A549 (cell line): ENCODE measurements at regions not wholly inside any gene's neighbourhood (a gene's known extent, or its start where the extent isn't known, plus 50 kb on each side); places are given as distances from the start of the nearest gene placed in this dataset.

Source experiments
- ATAC-seq, 2 experiments: fragments of 200-7000 bp in 1 of 2; fragments of >200 bp in 1 of 2; cut with Nextera tagmentation in 1 of 2; cut with Tn5 transposase in 1 of 2; 3 replicates each; pipeline versions ENCODE4 v1.8.0 to v1.9.1; 2018 to 2020; ENCODE audit warnings: mild to moderate bottlenecking in 1 of 2, moderate library complexity in 1 of 2
- CTCF ChIA-PET: fragments of 300-600 bp; sonication (Branson Sonifier 250); formaldehyde crosslinking; extraction: SDS; loops from one replicate; lab custom pipeline; 2021; ENCODE audit warnings: antibody characterized with exemption, inconsistent platforms; lab: Yijun Ruan, JAX
- POLR2A ChIA-PET: fragments of 350-600 bp; formaldehyde crosslinking; extraction: SDS; loops from one replicate; lab custom pipeline; 2021; ENCODE audit warnings: antibody characterized with exemption, inconsistent platforms; lab: Yijun Ruan, JAX
- DNase-seq, 2 experiments: peaks; one replicate each; pipeline versions ENCODE4 v3.0.0 to v3.0.0-alpha.2; 2011 to 2016; ENCODE audit warnings: low read depth in 1 of 2, low spot score in 1 of 2
- FAIRE-seq: peaks from 2 replicates; lab custom pipeline; 2011; peaks lifted over from hg19 to GRCh38; lab: Jason Lieb, UNC
- H3K27ac ChIP-seq, 2 experiments: fragments of >200 bp; sonication (Bioruptor Twin); formaldehyde crosslinking; 3 replicates each; pipeline ENCODE4 v1.5.1; 2016 to 2017
- H3K4me1 ChIP-seq: fragments of >200 bp; sonication (Bioruptor Twin); formaldehyde crosslinking; 3 replicates; pipeline ENCODE4 v1.6.1; 2016
- H3K4me2 ChIP-seq: fragments of >200 bp; sonication (Bioruptor Twin); formaldehyde crosslinking; 3 replicates; pipeline ENCODE4 v1.6.1; 2016
- H3K4me3 ChIP-seq: fragments of >200 bp; sonication (Bioruptor Twin); formaldehyde crosslinking; 3 replicates; pipeline ENCODE4 v1.5.1; 2016
- H3K9me3 ChIP-seq: fragments of >200 bp; sonication (Bioruptor Twin); formaldehyde crosslinking; 3 replicates; pipeline ENCODE4 v1.6.1; 2016
- ATOH8 ChIP-seq: fragments of 250-450 bp; sonication (Bioruptor Pico); IDR thresholded peaks from 2 replicates; pipeline ENCODE4 v1.5.0; 2020; ENCODE audit warnings: low read depth, mild to moderate bottlenecking, moderate library complexity
- CBX8 ChIP-seq: fragments of 200-600 bp; sonication (generic); IDR thresholded peaks from 2 replicates; pipeline ENCODE4 v1.6.1; 2016
- CTCF ChIP-seq: fragments of >200 bp; sonication (Bioruptor Twin); formaldehyde crosslinking; IDR thresholded peaks from 3 replicates; pipeline ENCODE4 v1.5.1; 2016
- E2F6 ChIP-seq: IDR thresholded peaks from 2 replicates; pipeline ENCODE4 v1.6.1; 2012; ENCODE audit warnings: low read depth, borderline replicate concordance
- EP300 ChIP-seq, 2 experiments: fragments of >200 bp; sonication (Bioruptor Twin); formaldehyde crosslinking; IDR thresholded peaks; 2 replicates in 1 of 2; 3 replicates in 1 of 2; pipeline ENCODE4 v1.6.1; 2016 to 2017
- FOSL2 ChIP-seq, 2 experiments: fragments of 450-650 bp in 1 of 2; fragments of >200 bp in 1 of 2; sonication (Bioruptor Twin) in 1 of 2; formaldehyde crosslinking; IDR thresholded peaks; 2 replicates each; pipeline versions ENCODE4 v1.5.0 to v1.6.1; 2016 to 2020; ENCODE audit warnings: mild to moderate bottlenecking in 1 of 2, moderate library complexity in 1 of 2
- GATA3 ChIP-seq: IDR thresholded peaks from 2 replicates; pipeline ENCODE4 v1.6.1; 2012; ENCODE audit warnings: borderline replicate concordance
- HEYL ChIP-seq: fragments of 250-450 bp; sonication (Bioruptor Pico); IDR thresholded peaks from 2 replicates; pipeline ENCODE4 v1.8.0; 2021; ENCODE audit warnings: mild to moderate bottlenecking, moderate library complexity
- HOXA7 ChIP-seq: fragments of 250-450 bp; sonication (Bioruptor Pico); IDR thresholded peaks from 2 replicates; pipeline ENCODE4 v1.5.0; 2020; ENCODE audit warnings: mild to moderate bottlenecking, moderate library complexity
- HOXB13 ChIP-seq: fragments of 250-450 bp; sonication (Bioruptor Pico); IDR thresholded peaks from 2 replicates; pipeline ENCODE4 v1.5.0; 2020; ENCODE audit warnings: low read depth, mild to moderate bottlenecking, moderate library complexity
- JUN ChIP-seq, 2 experiments: fragments of >200 bp; sonication (Bioruptor Twin); formaldehyde crosslinking; IDR thresholded peaks; 2 replicates in 1 of 2; 3 replicates in 1 of 2; pipeline ENCODE4 v1.6.1; 2016 to 2017
- MAX ChIP-seq: IDR thresholded peaks from 2 replicates; pipeline ENCODE4 v1.6.1; 2012
- MAZ ChIP-seq: fragments of 150-350 bp; IDR thresholded peaks from 2 replicates; pipeline ENCODE4 v1.6.1; 2014; ENCODE audit warnings: antibody characterized with exemption, low read depth, low read length, borderline replicate concordance
- POLR2A ChIP-seq: IDR thresholded peaks from 2 replicates; pipeline ENCODE4 v1.6.1; 2012; ENCODE audit warnings: mild to moderate bottlenecking, low read length
- POLR2AphosphoS2 ChIP-seq: conservative IDR thresholded peaks from 2 replicates; pipeline ENCODE4 v1.6.1; 2012; ENCODE audit warnings: low read length, improper control_type of control experiment, inconsistent platforms
- REST ChIP-seq: fragments of 200-600 bp; sonication (generic); IDR thresholded peaks from 2 replicates; pipeline ENCODE4 v1.6.1; 2016; ENCODE audit warnings: antibody characterized with exemption, mild to moderate bottlenecking, moderate library complexity
- RFX5 ChIP-seq: fragments of 450-650 bp; IDR thresholded peaks from 2 replicates; pipeline ENCODE4 v1.7.1; 2014; ENCODE audit warnings: antibody characterized with exemption, mild to moderate bottlenecking, moderate library complexity
- WGBS: methylation state at CpG from one replicate; pipeline ENCODE4 v1.1.6; 2017; ENCODE audit errors: missing lambda C conversion rate; 5-methylcytosine and 5-hydroxymethylcytosine counted together
- TF ChIP-seq, protein P1 (sequence below): fragments of 250-450 bp; sonication (Bioruptor Pico); IDR thresholded peaks from 2 replicates; pipeline ENCODE4 v1.5.0; 2021; ENCODE audit warnings: mild to moderate bottlenecking, moderate library complexity, borderline replicate concordance
- TF ChIP-seq, protein P2 (sequence below): IDR thresholded peaks from 2 replicates; pipeline ENCODE4 v1.6.1; 2012
- TF ChIP-seq, protein P3 (sequence below): fragments of >200 bp; sonication (Bioruptor Twin); formaldehyde crosslinking; IDR thresholded peaks from 2 replicates; pipeline ENCODE4 v1.6.1; 2016

DNA sequence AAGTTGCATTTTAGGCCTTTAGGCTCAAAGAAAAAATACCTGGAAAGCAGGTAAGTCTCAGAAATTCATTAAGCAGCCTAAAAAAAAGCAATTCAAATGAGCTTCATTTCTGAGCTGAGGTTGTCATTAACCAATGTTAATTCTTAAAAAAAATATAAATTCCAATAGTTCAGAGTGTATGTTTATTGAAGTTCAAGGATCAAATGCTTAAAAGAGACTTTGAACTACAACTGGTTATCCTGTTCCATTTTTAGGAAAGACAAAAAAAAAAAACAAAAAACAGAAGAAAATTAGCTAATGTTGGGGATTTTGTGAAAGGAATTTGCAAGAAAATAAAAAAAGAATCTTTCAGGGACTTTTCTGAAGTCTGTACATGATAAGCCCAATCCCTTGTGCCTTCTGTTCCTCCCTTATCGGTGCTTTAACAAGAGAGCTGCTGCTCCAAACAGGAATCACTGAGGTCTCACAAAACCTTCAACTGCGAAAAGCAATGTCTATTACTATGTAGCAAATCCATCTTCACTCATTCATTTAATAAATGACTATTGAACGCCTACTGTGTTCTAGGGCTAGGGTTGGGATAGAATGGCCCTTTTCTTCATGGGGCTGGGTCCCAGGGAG is 90.3 kb downstream of the FOXF2 start:
- ATAC-seq (no peak), DNase-seq (no peak), FAIRE-seq (no peak)
- POLR2A ChIA-PET: no interaction called here
- TF ChIP-seq, protein P1, sequence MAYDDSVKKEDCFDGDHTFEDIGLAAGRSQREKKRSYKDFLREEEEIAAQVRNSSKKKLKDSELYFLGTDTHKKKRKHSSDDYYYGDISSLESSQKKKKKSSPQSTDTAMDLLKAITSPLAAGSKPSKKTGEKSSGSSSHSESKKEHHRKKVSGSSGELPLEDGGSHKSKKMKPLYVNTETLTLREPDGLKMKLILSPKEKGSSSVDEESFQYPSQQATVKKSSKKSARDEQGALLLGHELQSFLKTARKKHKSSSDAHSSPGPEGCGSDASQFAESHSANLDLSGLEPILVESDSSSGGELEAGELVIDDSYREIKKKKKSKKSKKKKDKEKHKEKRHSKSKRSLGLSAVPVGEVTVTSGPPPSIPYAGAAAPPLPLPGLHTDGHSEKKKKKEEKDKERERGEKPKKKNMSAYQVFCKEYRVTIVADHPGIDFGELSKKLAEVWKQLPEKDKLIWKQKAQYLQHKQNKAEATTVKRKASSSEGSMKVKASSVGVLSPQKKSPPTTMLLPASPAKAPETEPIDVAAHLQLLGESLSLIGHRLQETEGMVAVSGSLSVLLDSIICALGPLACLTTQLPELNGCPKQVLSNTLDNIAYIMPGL (CRISPR knock-in tag): no peak
- no peak for TF ChIP-seq HOXB13
- no peak for TF ChIP-seq REST
- no peak for TF ChIP-seq ATOH8 (CRISPR knock-in tag)
- TF ChIP-seq RFX5: no peak
- no peak for TF ChIP-seq CTCF
- TF ChIP-seq POLR2A: no peak
- H3K4me3 ChIP-seq: no peak overlapping the region
- H3K4me2 ChIP-seq: no peak overlapping the region
- no peaks in the 10 kb centered on the region for H3K9me3 ChIP-seq
- CTCF ChIA-PET: interaction anchor here (1.2 to 3.0 kb wide), 3 partner anchors 43 to 887 kb away, joined by 3 to 8 read pairs (median 4); no protein-coding TSS in a partner anchor
- 94% methylated on average over 3 of the region's 3 CpGs for WGBS
- peaks cover 59% of the 10 kb centered on the region for H3K4me1 ChIP-seq
- H3K27ac ChIP-seq: peak overlapping the region; percentile 69 to 86; a peak in 5 of 6 replicates

DNA sequence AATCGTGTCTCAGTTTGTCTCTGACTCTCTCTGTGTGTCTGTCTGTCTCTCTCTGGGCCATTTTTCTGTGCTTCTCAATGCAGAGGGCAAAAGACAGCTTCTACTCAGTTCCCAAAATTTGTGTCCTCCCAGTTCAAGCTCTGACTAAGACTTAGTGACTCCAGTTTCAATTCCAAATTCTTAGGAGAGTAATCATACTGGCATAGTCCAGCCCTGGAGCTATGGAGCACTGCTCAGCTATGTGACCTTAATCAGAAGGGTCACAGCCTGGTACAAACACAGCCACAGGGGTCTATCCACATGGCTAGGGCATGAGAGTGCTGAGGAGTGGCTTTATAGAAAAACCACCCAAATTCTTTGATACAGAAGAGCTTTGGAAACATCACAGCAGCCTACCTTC is 91.9 kb downstream of the FOXF2 start:
- H3K4me2 ChIP-seq: peak overlapping the region; percentile 33
- FAIRE-seq (no peak), ATAC-seq (peak; percentile 81 to 92), DNase-seq (peak; percentile 62 to 73)
- H3K4me1 ChIP-seq: peaks cover 73% of the 10 kb centered on the region
- 26% methylated on average over 1 of the region's 1 CpG for WGBS
- H3K4me3 ChIP-seq: no peak overlapping the region
- peak; percentile 87 for TF ChIP-seq GATA3
- no peak for TF ChIP-seq MAZ
- TF ChIP-seq, protein P2, sequence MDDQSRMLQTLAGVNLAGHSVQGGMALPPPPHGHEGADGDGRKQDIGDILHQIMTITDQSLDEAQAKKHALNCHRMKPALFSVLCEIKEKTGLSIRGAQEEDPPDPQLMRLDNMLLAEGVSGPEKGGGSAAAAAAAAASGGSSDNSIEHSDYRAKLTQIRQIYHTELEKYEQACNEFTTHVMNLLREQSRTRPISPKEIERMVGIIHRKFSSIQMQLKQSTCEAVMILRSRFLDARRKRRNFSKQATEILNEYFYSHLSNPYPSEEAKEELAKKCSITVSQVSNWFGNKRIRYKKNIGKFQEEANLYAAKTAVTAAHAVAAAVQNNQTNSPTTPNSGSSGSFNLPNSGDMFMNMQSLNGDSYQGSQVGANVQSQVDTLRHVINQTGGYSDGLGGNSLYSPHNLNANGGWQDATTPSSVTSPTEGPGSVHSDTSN: 0 out of 2 replicates have a peak, but pooled peaks have one; percentile 26
- TF ChIP-seq HOXA7: no peak
- TF ChIP-seq, protein P3, sequence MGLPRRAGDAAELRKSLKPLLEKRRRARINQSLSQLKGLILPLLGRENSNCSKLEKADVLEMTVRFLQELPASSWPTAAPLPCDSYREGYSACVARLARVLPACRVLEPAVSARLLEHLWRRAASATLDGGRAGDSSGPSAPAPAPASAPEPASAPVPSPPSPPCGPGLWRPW: no peak
- TF ChIP-seq CBX8: no peak
- no peak for TF ChIP-seq HEYL (CRISPR knock-in tag)
- no peak for TF ChIP-seq E2F6
- TF ChIP-seq POLR2AphosphoS2: no peak
- no peak for TF ChIP-seq FOSL2 (IDR thresholded peaks at IDR 0.05)
- peak; percentile 80 for TF ChIP-seq FOSL2 (CRISPR knock-in tag; IDR thresholded peaks at IDR 0.05)
- peak in 1 of 2 experiments; percentile 35; a peak in 1 of 5 replicates for TF ChIP-seq JUN (IDR thresholded peaks at IDR 0.05)
- peak; percentile 60; the same call in 1 of the 2 replicates for TF ChIP-seq MAX
- TF ChIP-seq EP300 (IDR thresholded peaks at IDR 0.05): peak in 1 of 2 experiments; percentile 77; a peak in 3 of 5 replicates
- H3K27ac ChIP-seq: peak overlapping the region; percentile 69 to 86
- H3K9me3 ChIP-seq: no peaks in the 10 kb centered on the region
- POLR2A ChIA-PET: no interaction called here
- CTCF ChIA-PET: interaction anchor here (1.0 to 3.0 kb wide), 3 partner anchors 16 to 73 kb away, joined by 3 to 8 read pairs (median 3); no protein-coding TSS in a partner anchor
